AG04450 (cell line): ENCODE measurements at regions not wholly inside any gene's neighbourhood (a gene's known extent, or its start where the extent isn't known, plus 50 kb on each side); places are given as distances from the start of the nearest gene placed in this dataset.

Experiments used
- CTCF ChIA-PET: fragments of 300-600, 350-600 bp; formaldehyde crosslinking; extraction: SDS; loops from one replicate; lab custom pipeline; 2022; ENCODE audit warnings: antibody characterized with exemption, inconsistent platforms; lab: Charles Lee
- POLR2A ChIA-PET: fragments of 350-600 bp; formaldehyde crosslinking; extraction: SDS; loops from one replicate; lab custom pipeline; 2021; ENCODE audit warnings: antibody characterized with exemption, inconsistent platforms; lab: Yijun Ruan, JAX
- DNase-seq: peaks from one replicate; pipeline ENCODE4 v3.0.0-alpha.2; 2011; ENCODE audit warnings: low read depth, low spot score
- H3K27ac ChIP-seq: one replicate; pipeline ENCODE4 v1.5.1; 2012; ENCODE audit warnings: low read depth, low read length, control low read depth
- H3K27me3 ChIP-seq: one replicate; pipeline ENCODE4 v1.6.0; 2012; ENCODE audit warnings: low read length; ENCODE audit not compliant: control insufficient read depth, insufficient read depth
- H3K4me3 ChIP-seq: 2 replicates; pipeline ENCODE4 v1.5.1; 2011; ENCODE audit warnings: mild to moderate bottlenecking, low read depth, low read length, control low read depth
- H3K9me3 ChIP-seq: 2 replicates; pipeline ENCODE4 v1.5.1; 2012; ENCODE audit warnings: low read length; ENCODE audit not compliant: control insufficient read depth, insufficient read depth
- CTCF ChIP-seq: IDR thresholded peaks from 2 replicates; pipeline ENCODE4 v1.5.1; 2011; ENCODE audit warnings: low read depth, low read length, control low read depth, inconsistent platforms

GRCh38 chr4:146124023-146124680, 51.4 kb upstream of the LSM6 start:
- Histone ChIP-seq H3K27me3 (peaks cover 7% of the 10 kb centered on the region), H3K9me3 (no peaks in the 10 kb centered on the region), H3K27ac (no peak overlapping the region), H3K4me3 (no peak overlapping the region)
- no peak for TF ChIP-seq CTCF
- no peak for DNase-seq
- ChIA-PET POLR2A (no interaction called here), CTCF (interaction anchor here (0.6 kb wide), 1 partner anchor 166 kb away, joined by 7 read pairs; no protein-coding TSS in a partner anchor)

- POLR2A ChIA-PET = no interaction called here
- Histone ChIP-seq H3K9me3 (no peaks in the 10 kb centered on the region), H3K27ac (no peak overlapping the region), H3K4me3 (no peak overlapping the region), H3K27me3 (peaks cover 7% of the 10 kb centered on the region)
- no peak for TF ChIP-seq CTCF
- no peak for DNase-seq
- CTCF ChIA-PET = no interaction called here
Observed at GRCh38 chr4:146123231-146123630, 52.3 kb upstream of the LSM6 start.

- H3K27me3 ChIP-seq = peaks cover 7% of the 10 kb centered on the region
- no peak for DNase-seq
- no peak for TF ChIP-seq CTCF
- ChIA-PET CTCF (interaction anchor here (0.7 kb wide), 1 partner anchor 469 kb away, joined by 3 read pairs; no protein-coding TSS in a partner anchor), POLR2A (no interaction called here)
- H3K4me3 ChIP-seq = no peak overlapping the region
- no peak overlapping the region for H3K27ac ChIP-seq
- no peaks in the 10 kb centered on the region for H3K9me3 ChIP-seq
Observed at GRCh38 chr4:146122398-146122797, 53.1 kb upstream of the LSM6 start.

GRCh38 chr4:146121757-146122156, 53.8 kb upstream of the LSM6 start:
- H3K4me3 ChIP-seq = no peak overlapping the region
- TF ChIP-seq CTCF = no peak
- H3K27me3 ChIP-seq = peaks cover 7% of the 10 kb centered on the region
- DNase-seq = no peak
- POLR2A ChIA-PET = no interaction called here
- H3K9me3 ChIP-seq = no peaks in the 10 kb centered on the region
- no peak overlapping the region for H3K27ac ChIP-seq
- CTCF ChIA-PET = no interaction called here

- no peak for TF ChIP-seq CTCF
- CTCF ChIA-PET = no interaction called here
Observed at GRCh38 chr4:146119845-146120404, 55.6 kb upstream of the LSM6 start.

More at GRCh38 chr4:146119845-146120404, 55.6 kb upstream of the LSM6 start:
- POLR2A ChIA-PET = no interaction called here
- DNase-seq = no peak
- Histone ChIP-seq H3K27me3 (peaks cover 7% of the 10 kb centered on the region), H3K4me3 (no peak overlapping the region), H3K9me3 (no peaks in the 10 kb centered on the region), H3K27ac (no peak overlapping the region)
